NCI-H1048 (cell line): ENCODE measurements at regions not wholly inside any gene's neighbourhood (a gene's known extent, or its start where the extent isn't known, plus 50 kb on each side); places are given as distances from the start of the nearest gene placed in this dataset.

Source experiments
- DNase-seq: peaks from one replicate; lab custom pipeline; 2025; lab: John Stamatoyannopoulos, UW

DNA sequence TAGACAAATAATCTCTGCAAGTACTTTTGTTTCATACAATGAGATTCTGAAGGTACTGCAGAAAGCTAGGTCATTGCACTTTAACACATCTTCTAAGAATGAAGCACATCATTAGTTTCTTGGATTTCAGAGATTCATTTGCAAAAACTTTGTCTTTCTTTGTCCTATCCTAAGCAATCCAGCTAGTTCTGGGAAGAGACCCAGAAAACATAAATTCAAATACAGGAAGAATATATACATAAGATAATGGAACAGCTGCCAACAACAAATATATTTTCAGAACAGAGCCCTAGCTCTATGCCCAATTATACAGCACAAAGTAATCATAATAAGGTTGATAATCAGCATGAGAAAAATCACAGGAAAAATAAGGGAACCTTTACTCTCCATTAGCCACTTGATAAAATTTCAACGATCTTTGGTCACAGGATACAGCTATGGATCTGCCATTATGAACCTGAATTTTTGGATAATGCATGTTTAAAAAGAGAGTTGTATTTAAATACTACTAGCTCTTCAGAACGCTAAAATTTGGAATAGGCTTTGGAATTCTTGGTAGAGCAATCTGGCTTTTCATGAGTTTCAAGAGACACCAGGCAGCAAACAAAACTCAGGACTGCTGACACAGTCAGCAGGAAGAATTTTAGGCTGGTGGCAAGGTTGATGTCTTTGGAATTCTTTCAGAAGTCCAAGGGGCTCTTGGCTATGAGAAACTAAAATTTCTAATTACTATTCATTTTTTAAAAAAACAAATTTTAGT lies 250.4 kb upstream of the SMIM21 start:
- no peak for DNase-seq

DNA sequence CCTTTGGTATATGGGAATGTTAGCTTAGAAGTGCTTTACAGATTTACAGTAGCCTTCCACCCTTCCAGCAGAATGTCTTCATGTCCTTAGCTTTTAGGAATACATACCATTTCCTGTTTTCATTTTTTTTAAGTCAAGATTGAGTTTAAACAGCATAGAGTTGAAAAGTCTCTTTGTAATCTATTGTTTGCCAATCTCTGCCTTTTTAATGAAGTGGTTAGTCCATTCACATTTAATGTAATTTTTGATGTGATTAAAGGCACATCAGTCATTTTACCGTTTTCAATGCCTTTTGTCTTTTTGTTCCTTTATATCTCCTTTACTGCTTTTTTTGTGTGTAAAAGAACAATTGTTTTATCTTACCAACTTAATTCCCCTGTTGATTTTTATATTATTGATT lies 233.4 kb upstream of the SMIM21 start:
- DNase-seq = no peak

DNA sequence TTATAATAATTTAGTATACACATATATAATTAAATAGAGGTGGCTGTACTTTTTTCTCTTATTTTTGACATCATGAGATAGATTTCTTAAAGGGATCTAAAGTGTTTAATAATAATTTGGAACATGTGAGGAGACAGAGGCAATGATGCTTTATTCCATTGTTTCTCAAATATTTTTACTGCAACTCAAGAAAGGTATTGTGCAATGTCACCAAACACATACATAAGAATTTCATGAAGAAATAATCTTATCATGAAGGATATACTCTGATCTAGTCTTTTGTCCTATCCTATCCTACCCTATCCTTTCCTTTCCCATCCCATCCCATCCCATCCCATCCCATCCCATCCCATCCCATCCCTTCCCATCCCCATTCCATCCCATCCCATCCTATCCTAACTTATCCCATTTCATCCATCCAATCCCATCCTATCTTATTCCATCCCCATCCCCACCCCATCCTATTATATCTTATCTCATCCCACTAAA lies 232.1 kb upstream of the SMIM21 start:
- DNase-seq = no peak

DNA sequence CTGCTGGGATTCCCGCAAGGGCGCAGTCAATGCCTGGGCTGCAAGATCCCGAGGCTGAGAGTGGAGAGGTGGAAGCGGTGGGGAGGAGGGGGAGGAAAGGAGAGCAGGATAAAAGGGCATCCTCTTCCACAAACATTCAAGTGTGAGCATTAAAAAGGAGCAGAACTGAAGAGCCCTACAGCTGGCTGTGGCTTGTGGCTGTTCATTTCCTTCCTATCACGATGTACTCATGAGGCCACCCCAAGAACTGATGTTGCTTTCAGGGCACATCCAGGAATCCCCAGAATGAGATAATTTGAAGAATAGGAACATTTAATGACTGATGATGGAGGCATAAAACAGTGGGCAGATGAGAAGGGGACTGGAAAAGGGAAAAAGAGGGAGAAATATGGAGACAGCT lies 230.8 kb upstream of the SMIM21 start:
- DNase-seq = no peak

DNA sequence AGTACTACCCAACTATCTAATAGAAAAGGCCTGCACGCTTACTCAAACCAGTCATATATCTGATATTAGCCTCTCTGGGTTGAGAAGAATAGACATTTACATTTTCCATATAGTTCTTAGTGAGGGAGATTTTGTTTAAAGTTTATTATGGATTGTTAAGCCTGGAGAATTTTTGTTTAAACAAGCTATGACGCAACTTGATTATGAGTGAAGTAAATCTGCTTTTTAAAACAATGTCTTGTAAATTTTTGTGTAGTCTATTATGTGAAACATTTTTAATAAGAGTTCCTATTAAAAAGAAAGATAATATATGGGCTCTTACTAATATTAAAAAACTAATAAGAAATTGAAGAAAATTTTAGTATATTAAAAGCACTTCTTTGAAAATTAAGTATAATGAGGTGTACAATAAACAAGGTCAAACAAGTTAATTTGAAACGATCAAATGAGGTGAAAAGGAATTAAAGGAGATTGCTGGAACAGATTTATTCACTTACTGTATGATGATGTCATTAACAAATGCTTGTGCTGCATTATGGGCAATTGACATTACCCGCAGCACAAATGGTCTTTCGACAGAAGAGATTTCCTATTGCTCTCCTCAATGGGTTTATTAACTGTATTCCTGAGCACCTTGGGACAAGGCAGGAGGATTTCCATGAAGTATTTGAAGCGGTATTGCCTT lies 229.2 kb upstream of the SMIM21 start:
- no peak for DNase-seq

DNA sequence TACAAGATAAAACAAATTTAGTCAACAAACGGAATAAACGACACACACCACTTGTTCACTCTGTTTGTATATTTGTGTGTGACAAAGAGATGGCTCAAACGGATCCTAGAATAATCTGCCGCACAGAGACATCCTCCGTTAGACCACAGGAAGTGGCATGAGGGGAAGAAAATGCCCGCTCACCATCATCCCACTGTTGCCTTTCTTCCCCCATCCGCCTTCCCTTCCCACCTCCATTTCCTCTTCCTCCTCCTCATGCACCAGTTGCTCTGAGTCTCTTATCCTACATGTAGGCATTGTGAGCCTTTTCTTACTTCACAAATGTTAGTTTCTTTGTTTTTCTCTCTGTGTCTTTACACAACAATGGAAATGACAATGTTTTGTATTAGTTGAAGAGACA lies 228.5 kb upstream of the SMIM21 start:
- DNase-seq = no peak

DNA sequence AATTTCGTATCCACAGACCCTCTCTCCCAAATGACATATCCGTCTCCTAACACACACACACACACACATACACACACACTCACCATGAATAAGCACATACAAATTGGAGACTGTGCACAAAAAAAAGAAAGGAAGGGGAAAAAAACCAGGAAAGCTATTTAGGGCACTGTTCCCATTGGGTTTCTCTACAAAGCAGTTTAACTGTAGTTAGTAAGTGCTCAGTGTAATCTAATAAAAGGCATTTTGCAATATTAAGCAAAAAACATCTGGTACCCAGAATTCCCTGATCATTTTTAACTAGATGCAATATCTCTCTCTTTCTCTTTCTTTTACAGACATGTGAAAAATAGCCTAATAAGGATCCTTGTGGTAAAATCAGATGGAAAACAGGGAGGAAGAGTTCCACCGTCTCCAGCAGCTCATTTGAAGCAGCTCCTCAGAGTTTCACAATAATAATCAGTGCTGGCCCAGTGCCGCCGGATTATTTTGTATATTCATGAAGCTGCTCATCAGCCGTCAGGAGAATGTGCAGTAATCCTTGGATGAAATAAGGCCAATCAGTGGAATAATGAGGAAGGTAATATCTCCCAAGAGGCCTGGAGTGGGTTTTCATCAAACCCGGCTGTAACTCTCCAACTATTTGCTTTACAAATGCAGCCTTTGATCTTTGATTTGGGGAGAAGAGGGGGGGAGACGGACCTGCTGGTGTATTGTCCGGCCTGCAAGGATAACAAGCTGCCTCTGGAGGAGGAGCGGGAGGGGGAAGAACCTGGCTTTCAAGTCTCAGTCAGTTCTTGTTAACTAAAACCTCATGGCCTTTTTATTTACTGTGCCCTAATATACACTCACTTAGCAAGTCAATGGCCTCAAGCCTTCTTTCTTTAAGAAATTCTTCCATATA lies 227.6 kb upstream of the SMIM21 start:
- DNase-seq = no peak

DNA sequence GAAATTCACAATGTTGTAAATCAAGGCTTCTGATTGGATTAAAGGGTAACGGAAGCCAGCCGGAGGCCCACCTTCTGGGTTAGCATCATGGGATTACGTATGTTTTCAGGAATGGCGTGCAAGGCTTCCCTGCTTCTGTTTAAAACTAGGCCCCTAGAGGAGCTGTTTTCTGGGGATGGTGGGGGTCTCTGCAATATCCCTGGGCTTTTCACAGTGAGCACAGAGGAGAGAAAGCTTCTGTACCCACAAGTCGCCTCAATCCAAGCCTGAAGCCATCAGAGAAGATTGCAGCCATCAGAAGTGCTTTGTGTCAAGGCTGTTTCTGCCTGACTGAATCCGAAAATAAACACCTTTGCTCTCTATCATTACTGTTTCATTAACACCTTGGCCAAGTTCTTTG lies 226.9 kb upstream of the SMIM21 start:
- DNase-seq = no peak

DNA sequence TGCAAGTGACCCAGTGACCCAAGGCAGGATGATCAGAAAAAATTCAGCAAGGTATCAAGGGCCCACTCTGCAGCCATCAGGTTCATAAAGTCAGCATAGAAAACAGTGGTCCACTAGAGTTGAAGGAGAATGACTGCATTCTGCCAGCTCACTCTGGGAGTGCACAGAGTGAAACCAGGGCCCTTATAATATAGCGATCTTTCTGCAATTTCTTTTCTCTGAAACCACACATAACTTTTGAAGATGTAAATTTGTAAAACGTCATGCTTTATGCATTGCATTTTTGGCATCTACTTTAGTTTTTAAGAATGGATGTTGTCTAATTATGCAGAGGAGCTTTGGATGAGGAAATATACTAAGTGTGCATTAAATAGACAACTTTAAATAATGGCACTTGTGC lies 225.0 kb upstream of the SMIM21 start:
- DNase-seq = no peak

DNA sequence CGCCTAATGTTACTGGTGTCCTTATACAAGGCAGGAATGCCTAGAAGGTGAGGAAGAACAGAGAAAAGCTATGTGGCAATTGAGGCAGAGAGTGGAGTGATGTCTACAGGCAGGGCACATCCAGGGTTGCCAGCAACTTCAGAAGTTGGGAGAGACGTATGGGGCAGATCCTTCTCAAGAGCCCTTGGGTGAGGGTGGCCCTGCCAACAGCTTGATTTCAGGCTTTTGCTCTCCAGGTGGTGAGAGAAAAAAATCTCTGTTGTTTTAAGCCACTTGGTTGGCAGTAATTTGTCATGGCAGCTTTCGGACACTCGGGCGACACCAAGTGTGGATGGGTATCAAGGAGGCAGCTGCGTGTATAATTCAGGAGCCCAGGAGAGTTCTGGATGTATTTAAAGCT lies 217.4 kb upstream of the SMIM21 start:
- no peak for DNase-seq

DNA sequence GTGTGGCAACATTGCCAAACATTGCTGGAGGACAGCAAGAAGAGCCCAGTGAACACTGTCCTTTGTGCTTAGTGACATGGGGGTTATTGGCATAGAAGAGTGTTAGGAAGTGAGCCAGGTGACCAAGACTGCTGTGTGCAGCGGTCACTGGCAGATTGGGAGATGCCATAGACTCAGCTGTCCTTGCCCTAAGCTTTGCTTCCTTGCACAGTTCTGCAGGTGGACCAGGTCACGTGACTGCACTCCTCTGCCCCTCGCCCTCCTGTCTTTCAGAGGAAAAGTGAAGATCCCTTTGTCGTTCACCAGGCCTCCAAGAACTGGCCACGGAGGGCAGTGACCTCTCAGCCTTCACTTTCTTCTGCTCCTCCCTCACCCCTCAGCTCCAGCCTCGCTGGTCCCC lies 215.6 kb upstream of the SMIM21 start:
- no peak for DNase-seq

DNA sequence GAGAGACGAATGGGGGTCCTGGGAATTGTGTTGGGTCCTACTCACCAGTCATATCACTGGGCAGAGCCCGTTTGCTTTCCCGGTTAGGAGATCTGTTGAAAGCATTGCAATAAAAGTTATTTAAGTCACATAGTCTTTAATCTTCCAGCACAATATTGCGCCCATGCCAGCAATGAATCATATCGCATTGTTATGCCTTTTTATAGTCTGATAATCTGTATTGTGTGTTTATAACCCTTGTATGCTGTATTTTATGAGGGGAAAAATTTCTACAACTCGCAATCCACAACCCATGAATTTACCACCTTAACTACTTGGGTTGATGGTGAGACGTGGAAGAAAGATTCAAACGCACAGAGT lies 211.9 kb upstream of the SMIM21 start:
- no peak for DNase-seq

DNA sequence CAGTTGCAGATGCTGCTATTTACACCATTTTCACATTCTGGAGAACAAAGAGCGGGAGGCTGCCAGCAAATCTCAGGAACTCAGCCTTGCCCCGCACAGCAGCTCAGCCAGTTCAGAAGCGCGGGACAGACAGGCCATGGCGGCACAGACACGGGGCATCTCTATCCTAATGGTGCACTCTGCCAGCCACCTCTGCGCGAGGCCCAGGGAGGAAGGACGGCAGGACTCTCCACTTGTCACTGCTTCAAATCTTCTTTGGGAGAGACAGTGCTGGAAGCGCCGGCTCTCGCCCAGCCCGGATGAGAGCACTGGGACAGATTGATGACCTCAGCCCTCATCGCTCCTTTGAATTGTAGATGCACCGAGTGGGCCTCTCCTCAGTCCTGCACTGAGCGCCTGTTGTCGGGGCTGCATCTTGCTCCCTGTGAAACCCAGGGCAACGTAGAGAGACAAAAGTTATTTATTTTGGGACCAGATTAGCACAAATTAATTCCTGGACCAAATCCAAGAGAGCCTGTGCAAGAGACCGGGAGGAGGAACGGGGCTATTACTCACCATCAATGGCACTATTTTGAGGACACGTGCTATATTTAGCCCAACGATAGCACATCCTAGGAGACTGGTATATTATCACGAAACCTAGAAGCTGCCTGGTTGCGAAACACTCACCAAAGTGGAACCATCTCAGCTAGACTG lies 211.4 kb upstream of the SMIM21 start:
- no peak for DNase-seq

DNA sequence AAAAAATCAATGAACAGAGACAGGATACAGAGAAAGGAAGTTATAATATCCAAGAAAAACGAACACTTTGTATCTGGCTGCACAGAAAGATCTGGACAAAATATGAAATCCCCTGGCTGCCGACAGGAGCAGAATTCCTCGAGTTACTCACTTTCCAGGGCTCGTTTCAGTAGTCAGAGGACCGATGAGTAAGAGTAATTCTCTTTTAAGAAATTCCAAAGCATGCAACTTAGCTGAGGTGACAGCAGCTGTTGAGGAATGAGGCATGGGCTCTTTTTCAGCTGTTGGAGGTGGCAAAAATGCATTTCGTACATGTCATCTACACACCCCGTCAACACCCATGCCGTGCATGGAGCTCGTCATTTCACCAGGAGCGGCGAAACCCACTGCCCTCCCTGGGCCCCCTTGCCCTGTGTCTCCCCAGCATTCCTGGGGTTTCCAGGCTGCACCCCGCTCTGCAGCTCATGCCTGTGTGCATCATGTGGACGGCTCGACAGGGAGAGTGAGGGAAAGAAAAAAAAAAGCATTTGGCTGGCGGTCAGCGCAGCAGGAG lies 210.8 kb upstream of the SMIM21 start:
- no peak for DNase-seq

DNA sequence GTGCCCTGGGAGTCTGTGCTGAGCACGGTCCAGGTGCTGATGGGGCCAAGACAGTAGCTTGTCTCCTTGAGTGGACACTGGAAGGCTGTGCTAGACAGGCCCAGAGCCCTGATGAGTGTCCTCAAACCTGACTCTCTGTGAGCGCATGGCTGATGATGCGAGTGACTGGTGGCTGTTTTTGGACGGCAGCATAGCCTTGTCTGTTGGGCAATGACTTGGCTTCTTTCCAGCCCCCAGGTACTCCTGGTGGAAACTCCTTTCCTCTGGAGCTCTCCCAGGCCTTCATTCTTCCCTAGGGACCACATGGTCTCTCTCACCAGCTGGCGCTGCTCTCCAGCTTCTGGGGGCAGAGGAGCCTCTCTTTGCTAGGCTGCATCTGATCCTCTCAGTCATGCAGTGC lies 207.6 kb upstream of the SMIM21 start:
- DNase-seq = no peak

DNA sequence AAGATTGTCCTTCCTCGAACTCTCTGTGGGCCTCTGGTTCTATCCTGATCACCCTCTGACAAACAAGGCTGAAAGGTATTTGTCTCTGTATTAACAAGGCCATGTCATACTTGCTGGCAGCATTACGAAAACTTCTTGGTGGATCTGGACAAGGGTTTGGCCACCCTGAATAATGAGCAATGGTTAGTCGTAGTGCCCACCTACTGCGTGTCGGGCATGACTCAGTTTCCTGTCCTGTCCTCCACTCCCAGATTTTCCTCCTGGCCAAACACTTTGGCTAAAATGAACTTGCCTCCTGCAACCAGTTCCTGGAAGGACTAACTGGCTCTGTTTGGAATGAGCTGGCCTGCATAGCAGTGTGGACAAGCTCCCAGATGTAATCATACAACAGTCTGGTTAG lies 198.5 kb upstream of the SMIM21 start:
- no peak for DNase-seq

DNA sequence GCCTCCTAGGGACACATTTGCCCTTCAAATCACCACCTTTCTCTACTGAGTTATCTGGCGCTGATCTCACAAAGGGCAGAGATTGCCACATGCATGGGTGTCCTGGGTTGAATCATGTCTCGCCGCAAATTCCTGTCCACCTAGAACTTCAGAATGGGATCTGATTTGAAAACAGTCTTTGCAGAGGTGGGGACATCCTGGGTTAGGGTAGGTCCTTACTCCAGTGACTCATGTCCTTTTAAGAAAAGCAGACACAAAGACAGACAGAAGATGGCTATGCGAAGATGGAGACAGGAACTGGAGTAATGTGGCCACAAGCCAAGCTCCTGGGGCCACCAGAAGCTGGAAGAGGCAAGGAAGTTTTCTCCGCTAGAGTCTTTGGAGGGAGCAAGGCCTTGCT lies 197.4 kb upstream of the SMIM21 start:
- no peak for DNase-seq

DNA sequence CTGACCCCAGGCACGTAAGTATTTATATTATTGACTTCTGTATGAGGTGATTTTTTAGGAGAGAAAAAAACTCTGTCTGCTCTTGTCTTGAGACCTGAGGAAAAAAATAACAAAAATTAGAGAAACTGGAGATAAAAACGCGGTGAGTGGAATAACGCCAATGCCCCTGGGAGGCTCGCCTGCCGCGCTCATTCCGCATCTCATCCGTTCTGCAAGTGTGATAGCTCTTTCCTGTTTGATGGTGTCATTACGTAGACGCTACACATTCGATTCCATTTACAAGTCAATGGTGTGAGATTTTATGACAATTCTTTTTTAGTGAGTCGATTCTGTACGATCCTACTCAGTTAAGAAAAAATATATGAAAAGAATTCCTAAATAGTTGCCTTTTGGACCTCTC lies 194.3 kb upstream of the SMIM21 start:
- no peak for DNase-seq

DNA sequence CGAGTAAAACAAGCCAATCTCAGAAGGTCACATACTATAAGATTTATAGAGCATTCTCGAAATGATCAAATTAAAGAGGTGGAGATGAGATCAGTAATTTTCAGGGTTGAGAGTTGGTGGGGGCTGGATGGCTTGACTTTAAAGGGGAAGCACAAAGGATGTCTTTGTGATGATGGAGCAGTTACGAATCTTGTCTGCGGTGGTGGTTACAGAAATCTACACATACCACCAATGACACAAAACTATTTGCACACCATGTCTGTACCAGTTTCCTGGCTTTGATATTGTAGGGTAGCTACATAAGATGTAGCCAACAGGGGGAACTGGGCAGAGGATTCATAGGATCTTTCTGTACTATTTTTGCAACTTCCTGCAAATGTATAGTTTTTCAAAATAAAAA lies 190.6 kb upstream of the SMIM21 start:
- DNase-seq = no peak

DNA sequence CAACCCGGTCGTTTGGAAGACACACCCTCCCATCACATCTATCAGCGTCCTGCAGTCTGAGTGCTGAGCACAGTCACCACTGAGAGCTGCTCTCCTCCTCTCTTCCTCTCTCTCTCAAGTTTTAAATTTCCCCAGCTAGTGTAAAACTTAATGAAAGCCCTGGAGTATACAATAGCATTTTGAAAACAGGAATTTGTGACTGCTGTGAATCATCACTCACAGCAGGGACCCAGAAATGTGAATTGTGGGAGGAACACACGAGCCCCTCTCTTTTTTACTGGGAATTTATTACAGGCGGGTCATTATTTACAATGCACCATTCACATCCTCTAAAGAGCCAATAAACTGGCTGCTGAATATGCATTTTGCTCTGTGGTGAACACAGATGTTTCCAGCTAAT lies 185.0 kb upstream of the SMIM21 start:
- DNase-seq = no peak

DNA sequence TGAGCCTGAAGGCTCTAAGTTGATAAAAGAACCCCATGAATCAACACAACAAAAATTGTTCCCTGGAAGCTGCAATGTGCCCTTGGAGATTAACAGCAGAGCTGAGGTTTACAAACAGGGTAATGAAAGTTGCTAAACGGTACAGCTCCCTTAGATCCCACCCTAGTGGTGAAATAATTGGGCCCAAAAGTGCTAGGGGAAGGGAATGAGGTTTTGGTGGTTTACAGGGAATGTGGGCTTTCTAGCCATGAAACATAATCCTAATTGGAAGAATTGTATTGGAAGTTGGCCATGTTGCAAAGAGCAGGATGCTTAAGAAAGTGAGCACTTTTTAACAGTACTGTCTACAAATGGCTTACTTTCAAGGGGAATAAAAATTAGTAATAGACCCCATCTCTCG lies 180.2 kb upstream of the SMIM21 start:
- DNase-seq = no peak

DNA sequence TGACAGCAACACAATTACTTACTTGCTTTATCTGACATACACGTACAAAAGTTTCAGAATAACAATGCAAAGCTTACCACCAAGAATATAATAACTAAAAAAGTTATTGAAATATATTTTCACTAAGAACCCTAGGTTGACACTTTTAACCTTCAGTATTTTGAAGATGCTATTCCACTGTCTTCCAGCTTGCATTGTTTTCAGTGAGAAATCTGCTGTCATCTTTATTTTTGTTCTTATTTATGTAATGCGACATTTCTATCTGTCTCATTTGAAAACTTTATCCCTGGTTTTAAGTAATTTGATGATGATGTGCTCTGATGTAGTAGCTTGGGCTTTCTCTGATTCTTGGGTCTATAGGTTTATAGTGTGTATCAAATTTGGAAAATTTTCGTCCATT lies 165.0 kb upstream of the SMIM21 start:
- DNase-seq = no peak
